DOHH2 (cell line): ENCODE measurements at regions not wholly inside any gene's neighbourhood (a gene's known extent, or its start where the extent isn't known, plus 50 kb on each side); places are given as distances from the start of the nearest gene placed in this dataset.

Experiments
- H3F3A ChIP-seq: fragments of 200-600 bp; sonication (generic), shearing (Covaris generic); 2 replicates; pipeline ENCODE4 v1.6.0; 2016; ENCODE audit warnings: antibody characterized with exemption, mild to moderate bottlenecking; ENCODE audit not compliant: control insufficient read depth, insufficient read depth
- H3K27ac ChIP-seq: fragments of 200-600 bp; sonication (generic); 2 replicates; pipeline ENCODE4 v1.5.1; 2014; ENCODE audit warnings: low read depth, mild to moderate bottlenecking, low read length, moderate library complexity
- H3K27me3 ChIP-seq: fragments of 200-600 bp; sonication (generic); 2 replicates; pipeline ENCODE4 v1.6.1; 2014; ENCODE audit warnings: mild to moderate bottlenecking, low read length, mixed read lengths; ENCODE audit not compliant: control insufficient read depth
- H3K36me3 ChIP-seq: fragments of 200-600 bp; sonication (generic); 2 replicates; pipeline ENCODE4 v1.6.1; 2014; ENCODE audit warnings: mild to moderate bottlenecking, low read length, moderate library complexity, mixed read lengths; ENCODE audit not compliant: control insufficient read depth
- H3K4me1 ChIP-seq: fragments of 200-600 bp; sonication (generic); 2 replicates; pipeline ENCODE4 v1.6.1; 2014; ENCODE audit warnings: mild to moderate bottlenecking, low read length, mixed read lengths; ENCODE audit not compliant: control insufficient read depth
- H3K4me2 ChIP-seq: fragments of 200-600 bp; sonication (generic); 2 replicates; pipeline ENCODE4 v1.6.0; 2014; ENCODE audit warnings: mild to moderate bottlenecking, low read length, moderate library complexity
- H3K4me3 ChIP-seq: fragments of 200-600 bp; sonication (generic); 2 replicates; pipeline ENCODE4 v1.5.1; 2014; ENCODE audit warnings: mild to moderate bottlenecking, low read length, mixed read lengths
- H3K79me2 ChIP-seq: fragments of 200-600 bp; sonication (generic); 2 replicates; pipeline ENCODE4 v1.6.1; 2014; ENCODE audit warnings: mild to moderate bottlenecking, low read length, mixed read lengths; ENCODE audit not compliant: control insufficient read depth
- H3K9me2 ChIP-seq: fragments of 200-600 bp; sonication (generic); replicated peaks from 2 replicates; pipeline ENCODE4 v1.6.1; 2014; ENCODE audit warnings: mild to moderate bottlenecking, low read length, mixed read lengths; ENCODE audit not compliant: control insufficient read depth
- H3K9me3 ChIP-seq: fragments of 200-600 bp; sonication (generic); 2 replicates; pipeline ENCODE4 v1.6.1; 2014; ENCODE audit warnings: antibody characterized with exemption, low read length, mixed read lengths; ENCODE audit not compliant: control insufficient read depth, insufficient read depth
- H4K20me1 ChIP-seq: fragments of 200-600 bp; sonication (generic); 2 replicates; pipeline ENCODE4 v1.6.0; 2014; ENCODE audit warnings: low read depth, mild to moderate bottlenecking, antibody characterized with exemption, low read length, moderate library complexity; ENCODE audit not compliant: control insufficient read depth, insufficient read depth
- EZH2phosphoT487 ChIP-seq: fragments of 200-600 bp; sonication (generic); IDR thresholded peaks from 2 replicates; pipeline ENCODE4 v1.6.1; 2017; ENCODE audit warnings: borderline replicate concordance, mild to moderate bottlenecking, antibody characterized with exemption, low read length, moderate library complexity, mixed read lengths
- TF ChIP-seq, protein P1 (sequence below): fragments of 200-600 bp; sonication (generic); IDR thresholded peaks from one replicate; pipeline ENCODE4 v1.5.1; 2014; ENCODE audit warnings: antibody characterized with exemption, mild to moderate bottlenecking, low read depth, low read length; ENCODE audit not compliant: poor library complexity, severe bottlenecking

DNA sequence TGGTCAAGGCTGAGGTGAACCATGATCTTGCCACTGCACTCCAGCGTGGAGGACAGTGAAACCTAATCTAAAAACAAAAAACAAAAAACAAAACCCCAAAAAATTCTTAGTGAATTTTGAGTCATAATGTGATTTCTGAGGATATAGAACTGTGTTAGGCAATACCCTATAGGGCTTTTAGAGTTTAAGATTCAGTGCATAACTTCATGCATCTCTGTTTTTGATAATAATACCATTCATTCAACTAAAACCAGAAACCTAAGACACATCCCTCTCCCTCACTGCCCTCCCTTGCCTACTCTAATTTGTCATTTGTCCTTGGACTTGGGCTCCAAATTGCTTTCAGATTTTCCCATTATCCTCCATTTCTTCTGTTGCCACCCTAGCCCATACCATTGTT is 405.7 kb upstream of the EDIL3 start:
- Histone ChIP-seq H3K4me2 (no peak overlapping the region), H3F3A (no peaks in the 10 kb centered on the region), H3K79me2 (no peaks in the 10 kb centered on the region), H3K27me3 (no peaks in the 10 kb centered on the region), H3K4me3 (no peak overlapping the region), H4K20me1 (no peaks in the 10 kb centered on the region), H3K9me2 (no peaks in the 10 kb centered on the region), H3K4me1 (no peaks in the 10 kb centered on the region), H3K36me3 (no peaks in the 10 kb centered on the region), H3K9me3 (no peaks in the 10 kb centered on the region), H3K27ac (no peak overlapping the region)
- TF ChIP-seq, protein P1, sequence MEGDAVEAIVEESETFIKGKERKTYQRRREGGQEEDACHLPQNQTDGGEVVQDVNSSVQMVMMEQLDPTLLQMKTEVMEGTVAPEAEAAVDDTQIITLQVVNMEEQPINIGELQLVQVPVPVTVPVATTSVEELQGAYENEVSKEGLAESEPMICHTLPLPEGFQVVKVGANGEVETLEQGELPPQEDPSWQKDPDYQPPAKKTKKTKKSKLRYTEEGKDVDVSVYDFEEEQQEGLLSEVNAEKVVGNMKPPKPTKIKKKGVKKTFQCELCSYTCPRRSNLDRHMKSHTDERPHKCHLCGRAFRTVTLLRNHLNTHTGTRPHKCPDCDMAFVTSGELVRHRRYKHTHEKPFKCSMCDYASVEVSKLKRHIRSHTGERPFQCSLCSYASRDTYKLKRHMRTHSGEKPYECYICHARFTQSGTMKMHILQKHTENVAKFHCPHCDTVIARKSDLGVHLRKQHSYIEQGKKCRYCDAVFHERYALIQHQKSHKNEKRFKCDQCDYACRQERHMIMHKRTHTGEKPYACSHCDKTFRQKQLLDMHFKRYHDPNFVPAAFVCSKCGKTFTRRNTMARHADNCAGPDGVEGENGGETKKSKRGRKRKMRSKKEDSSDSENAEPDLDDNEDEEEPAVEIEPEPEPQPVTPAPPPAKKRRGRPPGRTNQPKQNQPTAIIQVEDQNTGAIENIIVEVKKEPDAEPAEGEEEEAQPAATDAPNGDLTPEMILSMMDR: no peak
- TF ChIP-seq EZH2phosphoT487: no peak

DNA sequence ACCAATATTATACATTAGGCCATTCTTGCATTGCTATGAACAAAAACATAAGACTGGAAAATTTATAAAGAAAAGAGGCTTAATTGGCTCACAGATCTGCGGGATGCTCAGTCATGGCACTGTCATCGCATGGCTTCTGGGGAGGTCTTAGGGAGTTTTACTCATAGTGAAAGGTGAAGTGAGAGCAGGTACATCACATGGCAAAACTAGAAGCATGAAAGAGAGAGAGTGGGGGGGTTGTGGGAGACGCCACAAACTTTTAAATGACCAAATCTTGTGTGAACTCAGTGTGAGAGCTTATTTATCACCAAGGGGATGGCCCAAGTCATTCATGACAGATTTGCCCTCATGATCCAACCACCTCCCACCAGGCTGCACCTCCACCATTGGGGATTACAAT is 398.3 kb upstream of the EDIL3 start:
- TF ChIP-seq, protein P1: no peak
- no peak for TF ChIP-seq EZH2phosphoT487
- H3K27ac ChIP-seq: no peak overlapping the region
- H3F3A ChIP-seq: no peaks in the 10 kb centered on the region
- no peaks in the 10 kb centered on the region for H3K4me1 ChIP-seq
- H4K20me1 ChIP-seq: no peaks in the 10 kb centered on the region
- H3K4me2 ChIP-seq: no peak overlapping the region
- H3K9me3 ChIP-seq: no peaks in the 10 kb centered on the region
- no peaks in the 10 kb centered on the region for H3K36me3 ChIP-seq
- no peaks in the 10 kb centered on the region for H3K27me3 ChIP-seq
- H3K79me2 ChIP-seq: no peaks in the 10 kb centered on the region
- H3K4me3 ChIP-seq: no peak overlapping the region
- H3K9me2 ChIP-seq: no peaks in the 10 kb centered on the region

DNA sequence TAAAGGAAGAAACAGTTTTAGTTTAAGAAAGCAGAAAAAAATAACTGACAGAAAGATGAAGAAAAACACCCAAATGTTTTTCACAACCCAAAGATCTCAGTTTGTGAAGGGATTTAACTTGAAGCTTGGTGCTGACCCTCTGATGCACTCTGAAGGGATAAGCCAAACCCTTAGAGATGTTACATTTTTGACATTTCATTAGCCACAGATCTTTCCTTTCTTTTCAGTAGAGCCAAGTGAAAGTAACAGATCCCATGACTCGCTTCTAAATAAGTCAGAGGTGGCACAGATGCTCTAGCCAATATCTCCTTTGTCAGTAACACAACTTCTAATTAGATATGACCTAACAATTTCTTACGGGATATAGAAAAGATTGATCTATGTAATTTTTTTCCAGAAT is 394.5 kb upstream of the EDIL3 start:
- H3K27ac ChIP-seq: no peak overlapping the region
- no peak overlapping the region for H3K4me3 ChIP-seq
- H4K20me1 ChIP-seq: no peaks in the 10 kb centered on the region
- H3K79me2 ChIP-seq: no peaks in the 10 kb centered on the region
- H3K4me1 ChIP-seq: no peaks in the 10 kb centered on the region
- H3F3A ChIP-seq: no peaks in the 10 kb centered on the region
- TF ChIP-seq EZH2phosphoT487: no peak
- TF ChIP-seq, protein P1: no peak
- no peaks in the 10 kb centered on the region for H3K27me3 ChIP-seq
- no peaks in the 10 kb centered on the region for H3K9me2 ChIP-seq
- no peaks in the 10 kb centered on the region for H3K9me3 ChIP-seq
- H3K36me3 ChIP-seq: no peaks in the 10 kb centered on the region
- no peak overlapping the region for H3K4me2 ChIP-seq

DNA sequence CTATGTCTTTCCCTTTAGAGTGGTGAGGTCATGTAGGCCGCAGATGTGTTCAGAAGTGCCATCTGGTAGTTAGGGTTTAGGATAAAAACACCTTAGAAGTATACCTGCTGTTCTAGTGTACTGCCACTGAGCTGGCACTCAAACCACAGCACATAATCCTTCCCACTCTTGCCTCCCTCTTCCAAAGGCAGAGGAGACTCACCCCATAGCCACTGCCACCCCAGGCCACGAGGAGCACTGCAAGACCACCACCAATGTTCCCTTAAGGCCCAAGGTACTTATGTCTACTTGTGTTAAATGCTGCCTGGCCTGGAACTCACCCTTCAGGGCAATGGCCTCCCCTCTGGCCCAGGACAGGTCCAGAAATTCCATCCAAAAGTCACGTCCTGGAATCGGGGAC is 379.5 kb upstream of the EDIL3 start:
- Histone ChIP-seq H4K20me1 (no peaks in the 10 kb centered on the region), H3K4me3 (no peak overlapping the region), H3K9me2 (no peaks in the 10 kb centered on the region), H3K9me3 (no peaks in the 10 kb centered on the region; the same call in 1 of the 2 replicates), H3K4me2 (no peak overlapping the region), H3K27me3 (no peaks in the 10 kb centered on the region), H3F3A (no peaks in the 10 kb centered on the region), H3K27ac (no peak overlapping the region), H3K36me3 (no peaks in the 10 kb centered on the region), H3K79me2 (no peaks in the 10 kb centered on the region), H3K4me1 (no peaks in the 10 kb centered on the region)
- TF ChIP-seq, protein P1: no peak
- TF ChIP-seq EZH2phosphoT487: no peak
